C4-2B (cell line): ENCODE measurements at regions not wholly inside any gene's neighbourhood (a gene's known extent, or its start where the extent isn't known, plus 50 kb on each side); places are given as distances from the start of the nearest gene placed in this dataset.

ENCODE experiments used
- H3K27ac ChIP-seq: fragments of 450-650 bp; 2 replicates; pipeline ENCODE4 v1.5.1; 2017
- CTCF ChIP-seq: fragments of 450-650 bp; conservative IDR thresholded peaks from 2 replicates; pipeline ENCODE4 v1.5.1; 2017; ENCODE audit warnings: mild to moderate bottlenecking
- ZFX ChIP-seq: fragments of 450-650 bp; IDR thresholded peaks from 2 replicates; pipeline ENCODE4 v1.6.1; 2017

- H3K27ac ChIP-seq, result no peak overlapping the region
- no peak for TF ChIP-seq CTCF
- no peak for TF ChIP-seq ZFX
Measured at GRCh38 chr5:50978924-50979323, 312.5 kb downstream of the PARP8 start.

GRCh38 chr5:50984640-50985039 lies 318.2 kb downstream of the PARP8 start:
- TF ChIP-seq CTCF (no peak), ZFX (no peak)
- H3K27ac ChIP-seq, result no peak overlapping the region

- H3K27ac ChIP-seq, result no peak overlapping the region
- no peak for TF ChIP-seq CTCF
- TF ChIP-seq ZFX, result no peak
Measured at GRCh38 chr5:50990296-50990924, 324.0 kb downstream of the PARP8 start.

GRCh38 chr5:50995285-50995942 lies 329.0 kb downstream of the PARP8 start:
- TF ChIP-seq CTCF (peak; percentile 30), ZFX (no peak)
- H3K27ac ChIP-seq, result no peak overlapping the region

GRCh38 chr5:51001227-51001923 lies 334.9 kb downstream of the PARP8 start:
- no peak overlapping the region for H3K27ac ChIP-seq
- TF ChIP-seq CTCF, result no peak
- TF ChIP-seq ZFX, result no peak

GRCh38 chr5:51002368-51002767 lies 335.9 kb downstream of the PARP8 start:
- TF ChIP-seq CTCF (no peak), ZFX (no peak)
- H3K27ac ChIP-seq, result no peak overlapping the region

GRCh38 chr5:51013036-51013435 lies 346.6 kb downstream of the PARP8 start:
- TF ChIP-seq CTCF (no peak), ZFX (no peak)
- no peak overlapping the region for H3K27ac ChIP-seq
